GM12864 (cell line): ENCODE measurements at regions not wholly inside any gene's neighbourhood (a gene's known extent, or its start where the extent isn't known, plus 50 kb on each side); places are given as distances from the start of the nearest gene placed in this dataset.

Experiments
- DNase-seq: peaks from one replicate; pipeline ENCODE4 v3.0.0-alpha.2; 2011; ENCODE audit warnings: low read depth
- H3K4me3 ChIP-seq: 2 replicates; pipeline ENCODE4 v1.5.1; 2011; ENCODE audit warnings: mild to moderate bottlenecking, low read depth, low read length, control low read depth
- TF ChIP-seq, protein P1 (sequence below): IDR thresholded peaks from 2 replicates; pipeline ENCODE4 v1.5.1; 2011; ENCODE audit warnings: low read depth, mild to moderate bottlenecking, moderate library complexity, low read length, control low read depth, inconsistent platforms; ENCODE audit errors: missing control alignments

DNA sequence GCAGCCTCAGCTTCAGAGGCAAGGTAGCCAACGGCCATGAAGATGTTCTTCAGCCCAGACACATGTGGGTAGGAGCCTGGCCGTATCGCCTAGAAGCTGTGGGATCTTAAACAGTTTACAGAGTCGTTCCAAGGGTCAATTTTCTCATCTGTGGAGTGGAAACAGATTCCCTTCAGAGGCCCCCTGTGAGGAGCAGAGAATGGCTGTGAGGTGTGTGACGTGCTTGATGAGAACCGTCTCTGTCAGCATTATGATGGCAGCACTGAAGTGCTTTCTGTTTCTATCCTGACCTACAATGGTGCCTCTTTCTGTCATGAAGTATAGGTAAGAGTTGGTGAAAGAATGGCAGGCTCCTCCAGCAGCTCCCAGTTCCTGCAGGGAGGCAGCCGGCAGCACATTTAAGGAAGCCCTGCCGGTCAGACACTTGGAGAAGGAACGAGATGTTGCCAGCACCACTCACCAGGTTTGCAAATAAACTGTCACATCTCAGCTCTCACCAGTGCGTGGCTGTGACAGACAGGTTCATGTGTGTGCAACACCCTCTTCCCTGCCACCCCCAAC lies 277.3 kb downstream of the FOXO1 start:
- no peak for DNase-seq
- H3K4me3 ChIP-seq = peak overlapping the region; percentile 7; the same call in 1 of the 2 replicates
- TF ChIP-seq, protein P1, sequence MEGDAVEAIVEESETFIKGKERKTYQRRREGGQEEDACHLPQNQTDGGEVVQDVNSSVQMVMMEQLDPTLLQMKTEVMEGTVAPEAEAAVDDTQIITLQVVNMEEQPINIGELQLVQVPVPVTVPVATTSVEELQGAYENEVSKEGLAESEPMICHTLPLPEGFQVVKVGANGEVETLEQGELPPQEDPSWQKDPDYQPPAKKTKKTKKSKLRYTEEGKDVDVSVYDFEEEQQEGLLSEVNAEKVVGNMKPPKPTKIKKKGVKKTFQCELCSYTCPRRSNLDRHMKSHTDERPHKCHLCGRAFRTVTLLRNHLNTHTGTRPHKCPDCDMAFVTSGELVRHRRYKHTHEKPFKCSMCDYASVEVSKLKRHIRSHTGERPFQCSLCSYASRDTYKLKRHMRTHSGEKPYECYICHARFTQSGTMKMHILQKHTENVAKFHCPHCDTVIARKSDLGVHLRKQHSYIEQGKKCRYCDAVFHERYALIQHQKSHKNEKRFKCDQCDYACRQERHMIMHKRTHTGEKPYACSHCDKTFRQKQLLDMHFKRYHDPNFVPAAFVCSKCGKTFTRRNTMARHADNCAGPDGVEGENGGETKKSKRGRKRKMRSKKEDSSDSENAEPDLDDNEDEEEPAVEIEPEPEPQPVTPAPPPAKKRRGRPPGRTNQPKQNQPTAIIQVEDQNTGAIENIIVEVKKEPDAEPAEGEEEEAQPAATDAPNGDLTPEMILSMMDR = no peak

DNA sequence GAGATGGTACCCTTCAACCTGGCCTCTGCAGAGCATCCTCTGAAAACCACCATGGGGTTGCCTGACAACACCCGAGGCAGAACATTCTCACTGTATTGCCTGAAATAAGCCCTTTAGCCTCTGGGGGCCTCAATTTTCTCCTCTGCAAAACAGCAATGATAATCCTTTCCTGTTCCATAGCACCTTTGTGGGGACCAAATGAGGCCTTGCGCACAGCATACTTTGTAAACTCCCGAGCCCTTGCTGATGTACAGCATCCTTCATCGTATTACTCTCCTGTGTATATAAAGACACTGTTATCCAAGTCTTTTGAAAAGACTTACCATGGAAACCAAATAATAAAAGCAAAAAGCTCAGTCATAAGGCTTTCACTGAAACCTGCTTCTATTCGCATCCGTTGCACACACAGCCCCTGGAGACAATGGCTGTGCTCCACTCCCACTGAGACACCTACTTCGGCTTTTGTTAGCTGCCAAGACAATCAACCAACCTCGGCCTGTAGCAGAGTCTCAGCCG lies 276.0 kb downstream of the FOXO1 start:
- DNase-seq = no peak
- H3K4me3 ChIP-seq = no peak overlapping the region
- TF ChIP-seq, protein P1 = no peak

DNA sequence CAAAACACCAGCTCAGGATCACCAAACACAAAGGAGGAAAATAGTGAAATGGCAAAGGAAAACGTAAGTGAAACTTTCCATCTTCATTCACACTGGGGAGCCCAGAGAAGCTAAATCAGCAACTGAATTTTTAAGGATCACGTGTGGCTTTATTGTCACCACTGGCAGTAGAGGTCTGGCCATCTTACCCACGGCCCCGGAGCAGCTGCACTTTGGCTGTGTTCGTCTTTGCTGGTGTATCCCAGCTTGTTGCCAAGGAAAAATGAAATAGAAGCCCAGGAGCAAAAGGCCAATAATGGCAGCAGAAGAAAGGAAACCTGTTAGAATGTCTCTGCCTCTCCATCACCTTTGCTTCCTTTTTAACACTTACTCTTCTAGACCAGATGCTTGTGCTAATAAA lies 274.7 kb downstream of the FOXO1 start:
- DNase-seq = no peak
- TF ChIP-seq, protein P1 = no peak
- no peak overlapping the region for H3K4me3 ChIP-seq

DNA sequence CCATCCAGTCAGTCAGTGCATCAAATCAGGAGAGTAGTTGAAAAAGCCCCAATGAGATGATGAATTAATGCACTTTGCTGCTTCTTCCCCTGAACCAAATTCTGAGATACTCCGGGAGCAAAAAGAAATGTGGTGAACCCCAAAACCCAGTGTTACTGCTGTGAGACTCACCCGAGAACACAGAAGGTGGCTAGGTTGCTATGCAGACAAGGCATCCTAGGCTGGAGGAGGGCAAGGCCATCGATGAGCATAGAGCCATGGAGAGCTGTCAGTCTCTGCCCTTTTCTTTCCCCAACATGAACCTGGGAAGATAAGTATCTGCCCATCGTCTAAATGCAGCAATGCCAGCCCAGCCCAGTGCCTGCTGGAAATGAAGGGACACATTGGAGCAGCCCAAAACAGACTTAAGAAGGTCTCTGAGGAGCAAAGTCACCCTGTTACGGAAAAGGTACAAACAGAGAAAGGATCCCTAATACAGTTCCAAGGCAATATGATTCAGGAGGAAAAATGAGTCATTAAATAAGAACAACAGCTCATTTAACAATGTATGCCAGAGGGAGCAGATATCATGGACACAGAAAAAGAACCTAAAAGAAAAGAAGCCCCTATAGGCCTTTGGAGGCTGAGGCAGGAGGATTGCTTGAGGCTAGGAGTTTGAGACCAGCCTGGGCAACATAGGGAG lies 272.0 kb downstream of the FOXO1 start:
- TF ChIP-seq, protein P1 = no peak
- DNase-seq = no peak
- no peak overlapping the region for H3K4me3 ChIP-seq

DNA sequence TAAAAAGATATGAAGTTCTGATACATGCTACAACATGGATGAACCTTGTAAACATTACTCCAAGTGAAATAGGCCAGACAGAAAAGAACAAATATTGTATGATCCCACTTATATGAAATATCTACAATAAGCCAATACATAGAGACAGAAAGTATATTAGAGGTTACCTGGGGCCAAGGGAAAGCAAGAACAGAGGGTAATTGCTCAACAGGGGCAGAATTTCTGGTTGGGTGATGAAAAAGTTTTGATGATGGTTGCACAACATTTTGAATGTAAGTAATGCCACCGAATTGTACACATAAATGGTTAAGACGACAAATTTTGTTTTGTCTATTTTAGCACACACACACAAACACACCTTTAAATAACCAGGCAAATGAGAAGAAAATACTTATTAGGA lies 268.4 kb downstream of the FOXO1 start:
- no peak overlapping the region for H3K4me3 ChIP-seq
- TF ChIP-seq, protein P1 = no peak
- DNase-seq = no peak

DNA sequence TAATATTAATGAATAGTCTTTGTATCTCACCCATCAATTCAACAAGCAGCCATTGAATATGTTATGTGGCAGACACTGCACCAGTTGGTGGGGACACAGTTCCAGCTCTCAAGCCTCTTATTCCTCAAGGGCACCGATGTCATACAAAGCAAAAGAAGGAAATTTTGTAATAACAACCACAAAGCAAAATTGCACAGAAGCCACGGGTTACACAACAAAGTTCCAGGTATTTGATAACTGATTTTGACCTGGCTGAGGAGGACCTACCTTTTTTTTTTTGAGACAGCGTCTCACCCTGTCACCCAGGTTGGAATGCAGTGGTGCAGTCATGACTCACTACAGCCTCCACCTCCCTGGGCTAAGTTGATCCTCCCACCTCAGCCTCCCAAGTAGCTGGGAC lies 266.7 kb downstream of the FOXO1 start:
- TF ChIP-seq, protein P1 = no peak
- no peak for DNase-seq
- H3K4me3 ChIP-seq = no peak overlapping the region
